ENCODE measurements at regions not wholly inside any gene's neighbourhood (a gene's known extent, or its start where the extent isn't known, plus 50 kb on each side); places are given as distances from the start of the nearest gene placed in this dataset.

GRCh38 chr12:89083491-89083890 lies 268.8 kb downstream of the DUSP6 start:
- H3K27me3 ChIP-seq (ENCODE audit: insufficient read depth): no peaks in the 10 kb centered on the region
- no peak overlapping the region for H3K4me3 ChIP-seq (ENCODE audit: low read depth in 2 of 2, low read length in 1 of 2)
- H3K79me2 ChIP-seq (ENCODE audit: insufficient read depth): no peaks in the 10 kb centered on the region
- H3K9ac ChIP-seq: no peak overlapping the region
- H2AFZ ChIP-seq (ENCODE audit: low read depth): no peak overlapping the region
- TF ChIP-seq CHD2 (IDR thresholded peaks at IDR 0.05; ENCODE audit: low read length, partially characterized antibody) (no peak), IRF3 (IDR thresholded peaks at IDR 0.05; ENCODE audit: low read depth, low read length) (no peak), RFX5 (IDR thresholded peaks at IDR 0.05; ENCODE audit: low read length) (no peak), JUND (IDR thresholded peaks at IDR 0.05) (no peak), MEF2A (IDR thresholded peaks at IDR 0.05; ENCODE audit: borderline replicate concordance, low read depth) (no peak), CTCF (IDR thresholded peaks at IDR 0.05) (no peak), FOXJ3 (CRISPR knock-in tag; IDR thresholded peaks at IDR 0.05) (no peak), TCF12 (IDR thresholded peaks at IDR 0.05) (no peak), REST (IDR thresholded peaks at IDR 0.05; ENCODE audit: low read depth, low read length) (no peak), TAF1 (IDR thresholded peaks at IDR 0.05; ENCODE audit: borderline replicate concordance, low read depth, low read length) (no peak), YY1 (IDR thresholded peaks at IDR 0.05; ENCODE audit: low read depth) (no peak), SIN3A (IDR thresholded peaks at IDR 0.05; ENCODE audit: borderline replicate concordance, low read depth, low read length) (no peak)
- no peaks in the 10 kb centered on the region for H4K20me1 ChIP-seq (ENCODE audit: insufficient read depth)
- H3K4me1 ChIP-seq (ENCODE audit: control insufficient read depth in 1 of 2, insufficient read depth in 2 of 2, low read depth in 1 of 2, low read length in 1 of 2): peaks cover 3 to 17% of the 10 kb centered on the region in 2 experiments; a peak in 3 of 4 replicates
- 79% methylated on average over 3 of the region's 3 CpGs for WGBS (ENCODE audit: low lambda C conversion rate)
- no peaks in the 10 kb centered on the region for H3K9me2 ChIP-seq
- no peaks in the 10 kb centered on the region for H3K36me3 ChIP-seq (replicated peaks in 1 of 2; ENCODE audit: control insufficient read depth in 1 of 2, insufficient read depth in 2 of 2, low read length in 1 of 2)
- no peaks in the 10 kb centered on the region for H3K9me3 ChIP-seq
- H3K27ac ChIP-seq (ENCODE audit: low read depth in 2 of 2, low read length in 1 of 2): no peak overlapping the region
- no peak overlapping the region for H3K4me2 ChIP-seq
- CTCF ChIA-PET: no interaction called here
- no peak for DNase-seq
- POLR2A ChIA-PET: no interaction called here
- H3F3A ChIP-seq (replicated peaks; ENCODE audit: insufficient read depth): no peaks in the 10 kb centered on the region

- H3K4me2 ChIP-seq: no peak overlapping the region
- no peak overlapping the region for H2AFZ ChIP-seq (ENCODE audit: low read depth)
- ChIA-PET POLR2A (no interaction called here), CTCF (no interaction called here)
- no peaks in the 10 kb centered on the region for H3K27me3 ChIP-seq (ENCODE audit: insufficient read depth)
- H4K20me1 ChIP-seq (ENCODE audit: insufficient read depth): no peaks in the 10 kb centered on the region
- TF ChIP-seq EP300 (IDR thresholded peaks at IDR 0.05; ENCODE audit: borderline replicate concordance in 1 of 2, low read depth in 1 of 2, low read length in 1 of 2) (no peak), TEAD4 (IDR thresholded peaks at IDR 0.05; ENCODE audit: borderline replicate concordance, insufficient read depth) (no peak), USF2 (IDR thresholded peaks at IDR 0.05; ENCODE audit: borderline replicate concordance, low read depth, low read length) (no peak), GABPA (IDR thresholded peaks at IDR 0.05; ENCODE audit: low read depth) (no peak), FOSL2 (IDR thresholded peaks at IDR 0.05; ENCODE audit: borderline replicate concordance, low read depth) (no peak), PBX3 (IDR thresholded peaks at IDR 0.05) (no peak), SMC3 (IDR thresholded peaks at IDR 0.05; ENCODE audit: low read depth, low read length) (no peak), TAF1 (IDR thresholded peaks at IDR 0.05; ENCODE audit: borderline replicate concordance, low read depth, low read length) (no peak), NFIC (IDR thresholded peaks at IDR 0.05; ENCODE audit: borderline replicate concordance) (no peak)
- H3K9me2 ChIP-seq: no peaks in the 10 kb centered on the region
- 48% methylated on average over 1 of the region's 1 CpG for WGBS (ENCODE audit: low lambda C conversion rate)
- H3F3A ChIP-seq (replicated peaks; ENCODE audit: insufficient read depth): no peaks in the 10 kb centered on the region
- H3K4me3 ChIP-seq (ENCODE audit: low read depth in 2 of 2, low read length in 1 of 2): no peak overlapping the region
- H3K9ac ChIP-seq: no peak overlapping the region
- no peaks in the 10 kb centered on the region for H3K79me2 ChIP-seq (ENCODE audit: insufficient read depth)
- no peaks in the 10 kb centered on the region for H3K36me3 ChIP-seq (replicated peaks in 1 of 2; ENCODE audit: control insufficient read depth in 1 of 2, insufficient read depth in 2 of 2, low read length in 1 of 2)
- DNase-seq: no peak
- H3K4me1 ChIP-seq (ENCODE audit: control insufficient read depth in 1 of 2, insufficient read depth in 2 of 2, low read depth in 1 of 2, low read length in 1 of 2): peaks cover 3 to 17% of the 10 kb centered on the region in 2 experiments; a peak in 3 of 4 replicates
- H3K9me3 ChIP-seq: no peaks in the 10 kb centered on the region
- no peak overlapping the region for H3K27ac ChIP-seq (ENCODE audit: low read depth in 2 of 2, low read length in 1 of 2)
Observed at GRCh38 chr12:89082370-89082753, 269.9 kb downstream of the DUSP6 start.
